ENCODE measurements at regions not wholly inside any gene's neighbourhood (a gene's known extent, or its start where the extent isn't known, plus 50 kb on each side); places are given as distances from the start of the nearest gene placed in this dataset.

DNA sequence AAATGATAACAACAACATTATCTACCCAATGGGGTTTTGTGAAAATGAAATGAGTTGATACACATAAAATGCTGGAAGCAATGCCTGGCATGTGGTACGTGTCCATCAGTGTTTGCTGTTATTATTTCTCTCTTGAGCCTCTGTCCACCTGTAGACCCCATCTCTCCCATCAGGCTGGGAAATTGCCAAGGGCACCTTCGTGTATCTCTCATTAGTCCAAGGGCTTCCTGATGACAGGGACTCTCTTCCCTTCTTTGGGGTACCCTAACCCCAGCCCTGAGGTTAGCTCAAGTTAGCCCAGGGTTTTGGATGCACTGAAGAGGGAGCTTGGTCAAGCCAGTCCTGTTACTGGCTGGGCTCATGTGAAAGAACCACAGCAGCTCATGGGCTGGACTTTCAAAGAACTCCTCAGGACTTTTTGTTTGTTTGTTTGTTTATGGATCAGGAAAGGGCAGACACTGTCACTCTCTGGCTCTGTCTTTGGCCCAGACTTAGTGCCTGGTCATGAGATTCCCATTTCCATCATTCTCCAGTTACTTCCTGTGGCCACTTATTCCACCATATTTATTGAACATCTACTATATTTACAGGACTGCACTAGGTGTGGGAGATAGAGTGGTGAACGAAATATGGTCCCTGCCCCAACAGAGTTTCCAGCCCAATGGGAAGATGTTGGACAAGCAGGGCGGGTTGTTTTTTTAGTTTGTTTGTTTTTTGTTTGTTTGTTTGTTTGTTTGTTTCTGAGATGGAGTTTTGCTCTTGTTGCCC is 57.4 kb downstream of the NAV1 start:
- no peak overlapping the region for H3K27ac ChIP-seq (replicated peaks)
- H3K27me3 ChIP-seq (ENCODE audit: insufficient read depth, poor library complexity, severe bottlenecking), result no peaks in the 10 kb centered on the region
- DNase-seq (ENCODE audit: low read depth in 1 of 2, low spot score in 1 of 2), result no peak
- H3K4me3 ChIP-seq (replicated peaks; ENCODE audit: insufficient read depth, low read length), result no peak overlapping the region
- TF ChIP-seq, protein P1, sequence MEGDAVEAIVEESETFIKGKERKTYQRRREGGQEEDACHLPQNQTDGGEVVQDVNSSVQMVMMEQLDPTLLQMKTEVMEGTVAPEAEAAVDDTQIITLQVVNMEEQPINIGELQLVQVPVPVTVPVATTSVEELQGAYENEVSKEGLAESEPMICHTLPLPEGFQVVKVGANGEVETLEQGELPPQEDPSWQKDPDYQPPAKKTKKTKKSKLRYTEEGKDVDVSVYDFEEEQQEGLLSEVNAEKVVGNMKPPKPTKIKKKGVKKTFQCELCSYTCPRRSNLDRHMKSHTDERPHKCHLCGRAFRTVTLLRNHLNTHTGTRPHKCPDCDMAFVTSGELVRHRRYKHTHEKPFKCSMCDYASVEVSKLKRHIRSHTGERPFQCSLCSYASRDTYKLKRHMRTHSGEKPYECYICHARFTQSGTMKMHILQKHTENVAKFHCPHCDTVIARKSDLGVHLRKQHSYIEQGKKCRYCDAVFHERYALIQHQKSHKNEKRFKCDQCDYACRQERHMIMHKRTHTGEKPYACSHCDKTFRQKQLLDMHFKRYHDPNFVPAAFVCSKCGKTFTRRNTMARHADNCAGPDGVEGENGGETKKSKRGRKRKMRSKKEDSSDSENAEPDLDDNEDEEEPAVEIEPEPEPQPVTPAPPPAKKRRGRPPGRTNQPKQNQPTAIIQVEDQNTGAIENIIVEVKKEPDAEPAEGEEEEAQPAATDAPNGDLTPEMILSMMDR (IDR thresholded peaks at IDR 0.05; ENCODE audit: insufficient read depth, low read length), result no peak
- no peak for TF ChIP-seq GABPA (IDR thresholded peaks at IDR 0.05; ENCODE audit: low read depth)
- TF ChIP-seq REST (IDR thresholded peaks at IDR 0.05; ENCODE audit: insufficient replicate concordance, low read depth), result no peak
- no peak for TF ChIP-seq SPI1 (IDR thresholded peaks at IDR 0.05; ENCODE audit: borderline replicate concordance, low read depth)
- TF ChIP-seq POLR2AphosphoS5 (IDR thresholded peaks at IDR 0.05; ENCODE audit: low read depth), result no peak

- Histone ChIP-seq H3K27ac (replicated peaks) (no peak overlapping the region), H3K4me3 (replicated peaks; ENCODE audit: insufficient read depth, low read length) (no peak overlapping the region), H3K27me3 (ENCODE audit: insufficient read depth, poor library complexity, severe bottlenecking) (no peaks in the 10 kb centered on the region)
- peak in 1 of 2 experiments; percentile 11 for DNase-seq (ENCODE audit: low read depth in 1 of 2, low spot score in 1 of 2)
- TF ChIP-seq SPI1 (IDR thresholded peaks at IDR 0.05; ENCODE audit: borderline replicate concordance, low read depth), result no peak
- TF ChIP-seq REST (IDR thresholded peaks at IDR 0.05; ENCODE audit: insufficient replicate concordance, low read depth), result no peak
- TF ChIP-seq POLR2AphosphoS5 (IDR thresholded peaks at IDR 0.05; ENCODE audit: low read depth), result no peak
- TF ChIP-seq, protein P1 (IDR thresholded peaks at IDR 0.05; ENCODE audit: insufficient read depth, low read length), result no peak
Measured at GRCh38 chr1:201597551-201598230, 58.8 kb downstream of the NAV1 start.

GRCh38 chr1:201598396-201598795 is 59.5 kb downstream of the NAV1 start:
- Histone ChIP-seq H3K27me3 (ENCODE audit: insufficient read depth, poor library complexity, severe bottlenecking) (no peaks in the 10 kb centered on the region), H3K27ac (replicated peaks) (no peak overlapping the region), H3K4me3 (replicated peaks; ENCODE audit: insufficient read depth, low read length) (no peak overlapping the region)
- TF ChIP-seq POLR2AphosphoS5 (IDR thresholded peaks at IDR 0.05; ENCODE audit: low read depth) (no peak), REST (IDR thresholded peaks at IDR 0.05; ENCODE audit: insufficient replicate concordance, low read depth) (no peak)
- DNase-seq (ENCODE audit: low read depth in 1 of 2, low spot score in 1 of 2), result no peak

Data from HL-60 (cell line).